Endothelial cell of umbilical vein (primary cell): ENCODE measurements at regions not wholly inside any gene's neighbourhood (a gene's known extent, or its start where the extent isn't known, plus 50 kb on each side); places are given as distances from the start of the nearest gene placed in this dataset.

ENCODE experiments used
- BruUV-seq: library from RNA; stranded (reverse); fragments of 400-500 nt; replicated peaks from 2 replicates; lab custom pipeline; 2021; lab: Mats Ljungman, UMichigan
- CTCF ChIA-PET: fragments of 300-600, 350-600 bp; sonication (Branson Sonifier 250); formaldehyde crosslinking; loops from one replicate; lab custom pipeline; 2021; ENCODE audit warnings: antibody characterized with exemption, inconsistent platforms; lab: Charles Lee
- POLR2A ChIA-PET: fragments of 300-600, 350-600 bp; sonication (Branson Sonifier 250); formaldehyde crosslinking; loops from one replicate; lab custom pipeline; 2021; ENCODE audit warnings: antibody characterized with exemption, inconsistent platforms; lab: Charles Lee
- DNase-seq: peaks from one replicate; pipeline ENCODE4 v3.0.0-alpha.2; 2011; ENCODE audit warnings: low read depth, low spot score
- FAIRE-seq: peaks from 2 replicates; lab custom pipeline; 2011; peaks lifted over from hg19 to GRCh38; lab: Jason Lieb, UNC
- H2AFZ ChIP-seq: 2 replicates; pipeline ENCODE4 v1.6.0; 2012; ENCODE audit warnings: low read depth, low read length, control low read depth, inconsistent platforms
- H3K27ac ChIP-seq: 2 replicates; pipeline ENCODE4 v1.5.1; 2011; ENCODE audit warnings: low read depth, mild to moderate bottlenecking, control low read depth, low read length, moderate library complexity; ENCODE audit not compliant: insufficient read depth
- H3K27me3 ChIP-seq, 2 experiments: 2 replicates each; pipeline versions ENCODE4 v1.6.0 to v1.6.1; 2011; ENCODE audit warnings: low read length in 2 of 2, mixed read lengths in 1 of 2; ENCODE audit not compliant: control insufficient read depth in 2 of 2, insufficient read depth in 2 of 2
- H3K36me3 ChIP-seq, 2 experiments: 2 replicates in 1 of 2; 3 replicates in 1 of 2; pipeline ENCODE4 v1.5.1; 2011; ENCODE audit warnings: low read length in 2 of 2, mild to moderate bottlenecking in 1 of 2, moderate library complexity in 1 of 2; ENCODE audit not compliant: control insufficient read depth in 2 of 2, insufficient read depth in 2 of 2; ENCODE audit errors: extremely low read depth in 1 of 2
- H3K4me1 ChIP-seq: 3 replicates; pipeline ENCODE4 v1.5.1; 2011; ENCODE audit warnings: mild to moderate bottlenecking, low read length; ENCODE audit not compliant: control insufficient read depth, insufficient read depth; ENCODE audit errors: extremely low read depth
- H3K4me2 ChIP-seq: 2 replicates; pipeline ENCODE4 v1.6.1; 2011; ENCODE audit warnings: low read length, control low read depth, mixed read lengths; ENCODE audit not compliant: insufficient read depth
- H3K4me3 ChIP-seq, 3 experiments: fragments of 200-600 bp in 1 of 3; sonication (generic), shearing (Covaris generic) in 1 of 3; replicated peaks in 1 of 3; 2 replicates each; pipeline ENCODE4 v1.5.1; 2011 to 2016; ENCODE audit warnings: control low read depth in 3 of 3, low read length in 3 of 3, mild to moderate bottlenecking in 2 of 3, inconsistent platforms in 1 of 3, low read depth in 1 of 3, moderate library complexity in 1 of 3; ENCODE audit not compliant: insufficient read depth in 1 of 3
- H3K79me2 ChIP-seq: 2 replicates; pipeline ENCODE4 v1.6.0; 2012; ENCODE audit warnings: low read length, inconsistent platforms; ENCODE audit not compliant: control insufficient read depth, insufficient read depth
- H3K9ac ChIP-seq: replicated peaks from 2 replicates; pipeline ENCODE3; 2011; ENCODE audit warnings: low read length, control low read depth; ENCODE audit not compliant: insufficient read depth; ENCODE audit errors: extremely low read depth
- H3K9me1 ChIP-seq: replicated peaks from 3 replicates; pipeline ENCODE4 v1.6.0; 2011; ENCODE audit warnings: mild to moderate bottlenecking, low read length; ENCODE audit not compliant: control insufficient read depth, insufficient read depth; ENCODE audit errors: extremely low read depth
- H3K9me3 ChIP-seq: replicated peaks from 2 replicates; pipeline ENCODE4 v1.5.1; 2012; ENCODE audit warnings: low read length, inconsistent platforms; ENCODE audit not compliant: control insufficient read depth, insufficient read depth
- H4K20me1 ChIP-seq: replicated peaks from 2 replicates; pipeline ENCODE3; 2011; ENCODE audit warnings: mild to moderate bottlenecking, low read length; ENCODE audit not compliant: control insufficient read depth, insufficient read depth; ENCODE audit errors: extremely low read depth
- FOS ChIP-seq: IDR thresholded peaks from 2 replicates; pipeline ENCODE4 v1.6.1; 2011; ENCODE audit warnings: mild to moderate bottlenecking, low read length, moderate library complexity, borderline replicate concordance; ENCODE audit not compliant: insufficient read depth
- GATA2 ChIP-seq: IDR thresholded peaks from 2 replicates; pipeline ENCODE4 v1.7.0; 2011; ENCODE audit warnings: low read depth, mild to moderate bottlenecking, moderate library complexity, mixed read lengths, low read length; ENCODE audit not compliant: insufficient read length, insufficient read depth
- JUN ChIP-seq: IDR thresholded peaks from 2 replicates; pipeline ENCODE4 v1.6.1; 2011; ENCODE audit warnings: borderline replicate concordance, low read depth; ENCODE audit not compliant: insufficient read length, insufficient read depth
- MYC ChIP-seq: IDR thresholded peaks from one replicate; pipeline ENCODE4 v1.6.1; 2011; ENCODE audit warnings: mild to moderate bottlenecking, low read depth, low read length
- POLR2A ChIP-seq: IDR thresholded peaks from 2 replicates; pipeline ENCODE4 v1.6.1; 2012; ENCODE audit warnings: low read depth, mild to moderate bottlenecking, control low read depth, low read length
- POLR2AphosphoS5 ChIP-seq: IDR thresholded peaks from 2 replicates; pipeline ENCODE4 v1.6.1; 2012; ENCODE audit warnings: low read depth, mild to moderate bottlenecking, control low read depth, low read length, moderate library complexity; ENCODE audit not compliant: insufficient read depth
- dilution Hi-C: fragments of 300-500 bp; cut with MboI; formaldehyde crosslinking; loops from one replicate; pipeline ENCODE4 v1.15.0; 2019; ENCODE audit warnings: low sequenced_read_pairs; ENCODE audit not compliant: extremely low pct_ligation_motif_present
- intact Hi-C: fragments of 100-400 bp; cut with micrococcal nuclease; formaldehyde crosslinking; loops from one replicate; pipeline ENCODE4 v1.10.0; 2022

- Histone ChIP-seq H3K36me3 (no peaks in the 10 kb centered on the region), H3K9me3 (no peaks in the 10 kb centered on the region), H3K9ac (no peak overlapping the region), H3K79me2 (no peaks in the 10 kb centered on the region), H3K27me3 (no peaks in the 10 kb centered on the region), H2AFZ (no peak overlapping the region), H4K20me1 (no peaks in the 10 kb centered on the region), H3K27ac (no peak overlapping the region), H3K4me3 (no peak overlapping the region), H3K4me1 (no peaks in the 10 kb centered on the region), H3K4me2 (no peak overlapping the region), H3K9me1 (no peaks in the 10 kb centered on the region)
- dilution Hi-C loops (no loop called here), intact Hi-C loops (no loop called here)
- no TSS peak for BruUV-seq
- ChIA-PET CTCF (no interaction called here), POLR2A (no interaction called here)
- DNase-seq (no peak), FAIRE-seq (no peak)
- TF ChIP-seq POLR2AphosphoS5 (no peak), FOS (no peak)
These were observed 457.4 kb downstream of the IGSF11 start for GRCh38 chr3:118577055-118577777.

DNA sequence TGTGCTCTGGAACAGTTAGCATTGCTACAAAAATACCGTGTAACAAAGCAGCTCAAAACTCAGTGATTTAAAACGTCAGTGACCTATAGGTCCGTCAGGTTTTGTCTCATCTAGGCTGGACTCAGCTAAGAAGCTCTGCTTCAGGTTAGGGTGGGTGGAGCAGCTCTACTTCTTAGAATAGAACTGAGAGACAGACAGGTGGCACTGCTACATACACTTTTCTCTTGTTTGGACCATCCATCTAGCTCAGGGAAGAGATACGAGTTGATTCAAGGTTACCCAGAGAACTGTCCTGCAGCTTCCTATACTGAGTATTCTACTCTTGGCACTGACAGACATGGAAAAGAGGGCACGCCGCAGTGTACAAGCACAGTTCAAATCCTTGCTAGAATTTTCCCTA lies 456.1 kb downstream of the IGSF11 start:
- Histone ChIP-seq H3K4me3 (no peak overlapping the region), H3K27ac (no peak overlapping the region), H3K9me3 (no peaks in the 10 kb centered on the region), H3K27me3 (no peaks in the 10 kb centered on the region), H3K79me2 (no peaks in the 10 kb centered on the region), H3K9ac (no peak overlapping the region), H3K4me1 (no peaks in the 10 kb centered on the region), H3K4me2 (no peak overlapping the region), H4K20me1 (no peaks in the 10 kb centered on the region), H2AFZ (no peak overlapping the region), H3K9me1 (no peaks in the 10 kb centered on the region), H3K36me3 (no peaks in the 10 kb centered on the region)
- FAIRE-seq = no peak
- intact Hi-C loops = no loop called here
- dilution Hi-C loops = no loop called here
- CTCF ChIA-PET = no interaction called here
- TF ChIP-seq MYC (no peak), GATA2 (no peak), POLR2A (no peak), JUN (no peak), FOS (no peak), POLR2AphosphoS5 (no peak)
- POLR2A ChIA-PET = no interaction called here
- DNase-seq = no peak
- BruUV-seq = no TSS peak
